Epithelial cell of esophagus (primary cell): ENCODE measurements at regions not wholly inside any gene's neighbourhood (a gene's known extent, or its start where the extent isn't known, plus 50 kb on each side); places are given as distances from the start of the nearest gene placed in this dataset.

Experiments used
- DNase-seq: peaks from one replicate; pipeline ENCODE4 v3.0.0; 2010; ENCODE audit warnings: low read depth
- H3K4me3 ChIP-seq: 2 replicates; pipeline ENCODE4 v1.5.1; 2011; ENCODE audit warnings: mild to moderate bottlenecking, low read length, control low read depth
- CTCF ChIP-seq: IDR thresholded peaks from 2 replicates; pipeline ENCODE4 v1.5.1; 2011; ENCODE audit warnings: low read depth, mild to moderate bottlenecking, low read length, control low read depth, inconsistent platforms; ENCODE audit not compliant: insufficient read depth; ENCODE audit errors: missing control alignments

- TF ChIP-seq CTCF: no peak
- H3K4me3 ChIP-seq: no peak overlapping the region
- DNase-seq: no peak
These were observed 384.1 kb downstream of the TNS1 start for GRCh38 chr2:217618744-217619143.

GRCh38 chr2:217617616-217618022 is 385.2 kb downstream of the TNS1 start:
- no peak for TF ChIP-seq CTCF
- DNase-seq: no peak
- no peak overlapping the region for H3K4me3 ChIP-seq

- no peak for TF ChIP-seq CTCF
- H3K4me3 ChIP-seq: no peak overlapping the region
- DNase-seq: no peak
These were observed 385.9 kb downstream of the TNS1 start for GRCh38 chr2:217616936-217617335.

- TF ChIP-seq CTCF: no peak
- DNase-seq: no peak
- H3K4me3 ChIP-seq: no peak overlapping the region
These were observed 387.6 kb downstream of the TNS1 start for GRCh38 chr2:217615171-217615570.

GRCh38 chr2:217614498-217614897 is 388.3 kb downstream of the TNS1 start:
- peak; percentile 34 for DNase-seq
- H3K4me3 ChIP-seq: no peak overlapping the region
- TF ChIP-seq CTCF: no peak

- no peak overlapping the region for H3K4me3 ChIP-seq
- no peak for DNase-seq
- TF ChIP-seq CTCF: no peak
These were observed 388.7 kb downstream of the TNS1 start for GRCh38 chr2:217614096-217614495.

- no peak for DNase-seq
These were observed 389.9 kb downstream of the TNS1 start for GRCh38 chr2:217612920-217613319.

More at GRCh38 chr2:217612920-217613319, 389.9 kb downstream of the TNS1 start:
- no peak for TF ChIP-seq CTCF
- H3K4me3 ChIP-seq: no peak overlapping the region
